ENCODE measurements at regions not wholly inside any gene's neighbourhood (a gene's known extent, or its start where the extent isn't known, plus 50 kb on each side); places are given as distances from the start of the nearest gene placed in this dataset.

- Histone ChIP-seq H3K4me3 (ENCODE audit: insufficient read depth, low read depth, low read length) (no peak overlapping the region), H3K9me3 (ENCODE audit: control insufficient read depth, low read length) (no peaks in the 10 kb centered on the region), H3K27ac (ENCODE audit: insufficient read depth, low read depth, low read length, poor library complexity, severe bottlenecking) (no peak overlapping the region), H3K27me3 (ENCODE audit: control insufficient read depth, insufficient read depth, low read length, poor library complexity, severe bottlenecking) (no peaks in the 10 kb centered on the region), H3K36me3 (ENCODE audit: control insufficient read depth, insufficient read depth, low read length) (no peaks in the 10 kb centered on the region), H3K4me1 (ENCODE audit: control insufficient read depth, insufficient read depth, low read length) (no peaks in the 10 kb centered on the region)
- 85 to 88% methylated on average over 5 of the region's 5 CpGs for WGBS, 2 experiments
Observed at GRCh38 chr18:51391731-51392130, 194.2 kb upstream of the MEX3C start.

GRCh38 chr18:51397347-51397962, 200.0 kb upstream of the MEX3C start:
- no peaks in the 10 kb centered on the region for H3K4me1 ChIP-seq (ENCODE audit: control insufficient read depth, insufficient read depth, low read length)
- no peaks in the 10 kb centered on the region for H3K36me3 ChIP-seq (ENCODE audit: control insufficient read depth, insufficient read depth, low read length)
- H3K27ac ChIP-seq (ENCODE audit: insufficient read depth, low read depth, low read length, poor library complexity, severe bottlenecking), result no peak overlapping the region
- no peaks in the 10 kb centered on the region for H3K9me3 ChIP-seq (ENCODE audit: control insufficient read depth, low read length)
- H3K27me3 ChIP-seq (ENCODE audit: control insufficient read depth, insufficient read depth, low read length, poor library complexity, severe bottlenecking), result no peaks in the 10 kb centered on the region
- WGBS, 2 experiments, result 95 to 99% methylated on average over 4 of the region's 4 CpGs
- no peak overlapping the region for H3K4me3 ChIP-seq (ENCODE audit: insufficient read depth, low read depth, low read length)

- Histone ChIP-seq H3K9me3 (ENCODE audit: control insufficient read depth, low read length) (no peaks in the 10 kb centered on the region), H3K27ac (ENCODE audit: insufficient read depth, low read depth, low read length, poor library complexity, severe bottlenecking) (no peak overlapping the region), H3K4me1 (ENCODE audit: control insufficient read depth, insufficient read depth, low read length) (no peaks in the 10 kb centered on the region), H3K27me3 (ENCODE audit: control insufficient read depth, insufficient read depth, low read length, poor library complexity, severe bottlenecking) (no peaks in the 10 kb centered on the region), H3K36me3 (ENCODE audit: control insufficient read depth, insufficient read depth, low read length) (no peaks in the 10 kb centered on the region), H3K4me3 (ENCODE audit: insufficient read depth, low read depth, low read length) (no peak overlapping the region)
- WGBS, 2 experiments, result 91 to 94% methylated on average over 1 of the region's 1 CpG
Observed at GRCh38 chr18:51398104-51398503, 200.6 kb upstream of the MEX3C start.

GRCh38 chr18:51399491-51400122, 202.1 kb upstream of the MEX3C start:
- no peaks in the 10 kb centered on the region for H3K4me1 ChIP-seq (ENCODE audit: control insufficient read depth, insufficient read depth, low read length)
- no peak overlapping the region for H3K27ac ChIP-seq (ENCODE audit: insufficient read depth, low read depth, low read length, poor library complexity, severe bottlenecking)
- no peaks in the 10 kb centered on the region for H3K9me3 ChIP-seq (ENCODE audit: control insufficient read depth, low read length)
- H3K36me3 ChIP-seq (ENCODE audit: control insufficient read depth, insufficient read depth, low read length), result no peaks in the 10 kb centered on the region
- H3K4me3 ChIP-seq (ENCODE audit: insufficient read depth, low read depth, low read length), result no peak overlapping the region
- WGBS, 2 experiments, result 94 to 97% methylated on average over 10 to 11 of the region's 11 CpGs
- no peaks in the 10 kb centered on the region for H3K27me3 ChIP-seq (ENCODE audit: control insufficient read depth, insufficient read depth, low read length, poor library complexity, severe bottlenecking)

- H3K27ac ChIP-seq (ENCODE audit: insufficient read depth, low read depth, low read length, poor library complexity, severe bottlenecking), result no peak overlapping the region
- H3K36me3 ChIP-seq (ENCODE audit: control insufficient read depth, insufficient read depth, low read length), result no peaks in the 10 kb centered on the region
- no peaks in the 10 kb centered on the region for H3K9me3 ChIP-seq (ENCODE audit: control insufficient read depth, low read length)
- no peak overlapping the region for H3K4me3 ChIP-seq (ENCODE audit: insufficient read depth, low read depth, low read length)
- H3K4me1 ChIP-seq (ENCODE audit: control insufficient read depth, insufficient read depth, low read length), result no peaks in the 10 kb centered on the region
- 100% methylated on average over 1 to 2 of the region's 2 CpGs for WGBS, 2 experiments
- H3K27me3 ChIP-seq (ENCODE audit: control insufficient read depth, insufficient read depth, low read length, poor library complexity, severe bottlenecking), result no peaks in the 10 kb centered on the region
Observed at GRCh38 chr18:51400721-51401120, 203.2 kb upstream of the MEX3C start.

GRCh38 chr18:51401912-51402311, 204.4 kb upstream of the MEX3C start:
- no peaks in the 10 kb centered on the region for H3K27me3 ChIP-seq (ENCODE audit: control insufficient read depth, insufficient read depth, low read length, poor library complexity, severe bottlenecking)
- no peaks in the 10 kb centered on the region for H3K36me3 ChIP-seq (ENCODE audit: control insufficient read depth, insufficient read depth, low read length)
- no peak overlapping the region for H3K4me3 ChIP-seq (ENCODE audit: insufficient read depth, low read depth, low read length)
- WGBS, 2 experiments, result 93 to 96% methylated on average over 2 of the region's 2 CpGs
- no peaks in the 10 kb centered on the region for H3K9me3 ChIP-seq (ENCODE audit: control insufficient read depth, low read length)
- no peaks in the 10 kb centered on the region for H3K4me1 ChIP-seq (ENCODE audit: control insufficient read depth, insufficient read depth, low read length)
- H3K27ac ChIP-seq (ENCODE audit: insufficient read depth, low read depth, low read length, poor library complexity, severe bottlenecking), result no peak overlapping the region

GRCh38 chr18:51404620-51405019, 207.1 kb upstream of the MEX3C start:
- no peaks in the 10 kb centered on the region for H3K4me1 ChIP-seq (ENCODE audit: control insufficient read depth, insufficient read depth, low read length)
- H3K36me3 ChIP-seq (ENCODE audit: control insufficient read depth, insufficient read depth, low read length), result no peaks in the 10 kb centered on the region
- H3K27me3 ChIP-seq (ENCODE audit: control insufficient read depth, insufficient read depth, low read length, poor library complexity, severe bottlenecking), result no peaks in the 10 kb centered on the region
- H3K4me3 ChIP-seq (ENCODE audit: insufficient read depth, low read depth, low read length), result no peak overlapping the region
- H3K27ac ChIP-seq (ENCODE audit: insufficient read depth, low read depth, low read length, poor library complexity, severe bottlenecking), result no peak overlapping the region
- WGBS, 2 experiments, result 86 to 91% methylated on average over 2 of the region's 2 CpGs
- no peaks in the 10 kb centered on the region for H3K9me3 ChIP-seq (ENCODE audit: control insufficient read depth, low read length)

GRCh38 chr18:51405683-51406477, 208.4 kb upstream of the MEX3C start:
- Histone ChIP-seq H3K27me3 (ENCODE audit: control insufficient read depth, insufficient read depth, low read length, poor library complexity, severe bottlenecking) (no peaks in the 10 kb centered on the region), H3K36me3 (ENCODE audit: control insufficient read depth, insufficient read depth, low read length) (no peaks in the 10 kb centered on the region), H3K4me1 (ENCODE audit: control insufficient read depth, insufficient read depth, low read length) (no peaks in the 10 kb centered on the region), H3K9me3 (ENCODE audit: control insufficient read depth, low read length) (no peaks in the 10 kb centered on the region), H3K27ac (ENCODE audit: insufficient read depth, low read depth, low read length, poor library complexity, severe bottlenecking) (no peak overlapping the region), H3K4me3 (ENCODE audit: insufficient read depth, low read depth, low read length) (no peak overlapping the region)
- WGBS, 2 experiments, result 78 to 79% methylated on average over 4 of the region's 4 CpGs

- Histone ChIP-seq H3K9me3 (ENCODE audit: control insufficient read depth, low read length) (no peaks in the 10 kb centered on the region), H3K27me3 (ENCODE audit: control insufficient read depth, insufficient read depth, low read length, poor library complexity, severe bottlenecking) (no peaks in the 10 kb centered on the region), H3K4me1 (ENCODE audit: control insufficient read depth, insufficient read depth, low read length) (no peaks in the 10 kb centered on the region), H3K36me3 (ENCODE audit: control insufficient read depth, insufficient read depth, low read length) (no peaks in the 10 kb centered on the region), H3K4me3 (ENCODE audit: insufficient read depth, low read depth, low read length) (no peak overlapping the region), H3K27ac (ENCODE audit: insufficient read depth, low read depth, low read length, poor library complexity, severe bottlenecking) (no peak overlapping the region)
- 80 to 86% methylated on average over 7 to 8 of the region's 8 CpGs for WGBS, 2 experiments
Observed at GRCh38 chr18:51417643-51418483, 220.4 kb upstream of the MEX3C start.

- Histone ChIP-seq H3K27ac (ENCODE audit: insufficient read depth, low read depth, low read length, poor library complexity, severe bottlenecking) (no peak overlapping the region), H3K27me3 (ENCODE audit: control insufficient read depth, insufficient read depth, low read length, poor library complexity, severe bottlenecking) (no peaks in the 10 kb centered on the region), H3K4me1 (ENCODE audit: control insufficient read depth, insufficient read depth, low read length) (no peaks in the 10 kb centered on the region), H3K4me3 (ENCODE audit: insufficient read depth, low read depth, low read length) (no peak overlapping the region), H3K36me3 (ENCODE audit: control insufficient read depth, insufficient read depth, low read length) (no peaks in the 10 kb centered on the region), H3K9me3 (ENCODE audit: control insufficient read depth, low read length) (no peaks in the 10 kb centered on the region)
- whole genome bisulfite sequencing, 2 experiments, result 77 to 79% methylated on average over 6 of the region's 6 CpGs
Observed at GRCh38 chr18:51425475-51425874, 228.0 kb upstream of the MEX3C start.

All from ectodermal cell (in vitro differentiated cells).